GM11168 (cell line): ENCODE measurements at regions not wholly inside any gene's neighbourhood (a gene's known extent, or its start where the extent isn't known, plus 50 kb on each side); places are given as distances from the start of the nearest gene placed in this dataset.

Source experiments
- in situ Hi-C: fragments of 300-500 bp; cut with MboI; formaldehyde crosslinking; loops from one replicate; pipeline ENCODE4 v1.12.0; 2022; ENCODE audit warnings: low sequenced_read_pairs; ENCODE audit not compliant: unreplicated experiment

- in situ Hi-C loops: no loop called here
Observed at GRCh38 chr22:48262596-48263430, 1500.4 kb downstream of the TBC1D22A start.

GRCh38 chr22:48261706-48262105, 1499.3 kb downstream of the TBC1D22A start:
- in situ Hi-C loops: no loop called here

- in situ Hi-C loops: no loop called here
Observed at GRCh38 chr22:48261048-48261621, 1498.7 kb downstream of the TBC1D22A start.

- in situ Hi-C loops: no loop called here
Observed at GRCh38 chr22:48259991-48260670, 1497.7 kb downstream of the TBC1D22A start.

GRCh38 chr22:48258811-48259210, 1496.4 kb downstream of the TBC1D22A start:
- in situ Hi-C loops: no loop called here

- in situ Hi-C loops: no loop called here
Observed at GRCh38 chr22:48258064-48258701, 1495.7 kb downstream of the TBC1D22A start.

- in situ Hi-C loops: no loop called here
Observed at GRCh38 chr22:48257685-48258055, 1495.2 kb downstream of the TBC1D22A start.

GRCh38 chr22:48256776-48257684, 1494.6 kb downstream of the TBC1D22A start:
- in situ Hi-C loops: no loop called here

GRCh38 chr22:48256041-48256739, 1493.7 kb downstream of the TBC1D22A start:
- in situ Hi-C loops: no loop called here

GRCh38 chr22:48254311-48254873, 1491.9 kb downstream of the TBC1D22A start:
- in situ Hi-C loops: no loop called here

GRCh38 chr22:48253573-48253972, 1491.1 kb downstream of the TBC1D22A start:
- in situ Hi-C loops: no loop called here

- in situ Hi-C loops: no loop called here
Observed at GRCh38 chr22:48253136-48253535, 1490.7 kb downstream of the TBC1D22A start.

GRCh38 chr22:48251629-48252028, 1489.2 kb downstream of the TBC1D22A start:
- in situ Hi-C loops: no loop called here

- in situ Hi-C loops: no loop called here
Observed at GRCh38 chr22:48250937-48251530, 1488.6 kb downstream of the TBC1D22A start.

- in situ Hi-C loops: no loop called here
Observed at GRCh38 chr22:48250286-48250895, 1487.9 kb downstream of the TBC1D22A start.

GRCh38 chr22:48249713-48250268, 1487.3 kb downstream of the TBC1D22A start:
- in situ Hi-C loops: no loop called here

GRCh38 chr22:48248901-48249455, 1486.5 kb downstream of the TBC1D22A start:
- in situ Hi-C loops: no loop called here

GRCh38 chr22:48247829-48248228, 1485.4 kb downstream of the TBC1D22A start:
- in situ Hi-C loops: no loop called here
